ENCODE measurements at regions not wholly inside any gene's neighbourhood (a gene's known extent, or its start where the extent isn't known, plus 50 kb on each side); places are given as distances from the start of the nearest gene placed in this dataset.

GRCh38 chr20:16187956-16188616 is 385.2 kb downstream of the KIF16B start:
- no peak for TF ChIP-seq CTCF (IDR thresholded peaks at IDR 0.05; ENCODE audit: unreplicated experiment in 3 of 3)
- H3K36me3 Mint-ChIP-seq (ENCODE audit: low read depth) = no peaks in the 10 kb centered on the region
- no peak overlapping the region for H3K27ac Mint-ChIP-seq
- peaks cover 4% of the 10 kb centered on the region for H3K27me3 Mint-ChIP-seq (ENCODE audit: low read depth)
- H3K4me1 Mint-ChIP-seq = no peaks in the 10 kb centered on the region
- no peak overlapping the region for H3K4me3 Mint-ChIP-seq
- H3K9me3 Mint-ChIP-seq = peaks cover under 1% of the 10 kb centered on the region

GRCh38 chr20:16179919-16180318 is 393.3 kb downstream of the KIF16B start:
- TF ChIP-seq CTCF (IDR thresholded peaks at IDR 0.05; ENCODE audit: unreplicated experiment in 3 of 3) = no peak
- no peaks in the 10 kb centered on the region for H3K27me3 Mint-ChIP-seq (ENCODE audit: low read depth)
- no peaks in the 10 kb centered on the region for H3K36me3 Mint-ChIP-seq (ENCODE audit: low read depth)
- H3K27ac Mint-ChIP-seq = no peak overlapping the region
- H3K4me3 Mint-ChIP-seq = no peak overlapping the region
- peaks cover 30% of the 10 kb centered on the region for H3K4me1 Mint-ChIP-seq
- H3K9me3 Mint-ChIP-seq = peaks cover 11% of the 10 kb centered on the region

GRCh38 chr20:16179371-16179770 is 393.9 kb downstream of the KIF16B start:
- H3K4me1 Mint-ChIP-seq = peaks cover 34% of the 10 kb centered on the region
- peaks cover 11% of the 10 kb centered on the region for H3K9me3 Mint-ChIP-seq
- H3K27ac Mint-ChIP-seq = no peak overlapping the region
- no peak for TF ChIP-seq CTCF (IDR thresholded peaks at IDR 0.05; ENCODE audit: unreplicated experiment in 3 of 3)
- H3K36me3 Mint-ChIP-seq (ENCODE audit: low read depth) = no peaks in the 10 kb centered on the region
- no peak overlapping the region for H3K4me3 Mint-ChIP-seq
- H3K27me3 Mint-ChIP-seq (ENCODE audit: low read depth) = no peaks in the 10 kb centered on the region

GRCh38 chr20:16178546-16179135 is 394.6 kb downstream of the KIF16B start:
- Mint-ChIP-seq H3K9me3 (peaks cover 11% of the 10 kb centered on the region), H3K4me3 (no peak overlapping the region), H3K36me3 (ENCODE audit: low read depth) (no peaks in the 10 kb centered on the region), H3K4me1 (peaks cover 39% of the 10 kb centered on the region), H3K27me3 (ENCODE audit: low read depth) (no peaks in the 10 kb centered on the region), H3K27ac (peak overlapping the region in 1 of 3 experiments; percentile 18)
- no peak for TF ChIP-seq CTCF (IDR thresholded peaks at IDR 0.05; ENCODE audit: unreplicated experiment in 3 of 3)

GRCh38 chr20:16175322-16175961 is 397.8 kb downstream of the KIF16B start:
- H3K4me1 Mint-ChIP-seq = peaks cover 33% of the 10 kb centered on the region
- peak overlapping the region in 1 of 3 experiments; percentile 66 for H3K27ac Mint-ChIP-seq
- H3K36me3 Mint-ChIP-seq (ENCODE audit: low read depth) = no peaks in the 10 kb centered on the region
- peaks cover 6% of the 10 kb centered on the region for H3K9me3 Mint-ChIP-seq
- no peak overlapping the region for H3K4me3 Mint-ChIP-seq
- no peak for TF ChIP-seq CTCF (IDR thresholded peaks at IDR 0.05; ENCODE audit: unreplicated experiment in 3 of 3)
- H3K27me3 Mint-ChIP-seq (ENCODE audit: low read depth) = no peaks in the 10 kb centered on the region
